ENCODE measurements at regions not wholly inside any gene's neighbourhood (a gene's known extent, or its start where the extent isn't known, plus 50 kb on each side); places are given as distances from the start of the nearest gene placed in this dataset.

GRCh38 chr17:52710363-52710901, 551.9 kb upstream of the CA10 start:
- DNase-seq (ENCODE audit: low read depth) = no peak
- no peak overlapping the region for H3K4me3 ChIP-seq (ENCODE audit: control insufficient read depth, low read depth, low read length)

DNA sequence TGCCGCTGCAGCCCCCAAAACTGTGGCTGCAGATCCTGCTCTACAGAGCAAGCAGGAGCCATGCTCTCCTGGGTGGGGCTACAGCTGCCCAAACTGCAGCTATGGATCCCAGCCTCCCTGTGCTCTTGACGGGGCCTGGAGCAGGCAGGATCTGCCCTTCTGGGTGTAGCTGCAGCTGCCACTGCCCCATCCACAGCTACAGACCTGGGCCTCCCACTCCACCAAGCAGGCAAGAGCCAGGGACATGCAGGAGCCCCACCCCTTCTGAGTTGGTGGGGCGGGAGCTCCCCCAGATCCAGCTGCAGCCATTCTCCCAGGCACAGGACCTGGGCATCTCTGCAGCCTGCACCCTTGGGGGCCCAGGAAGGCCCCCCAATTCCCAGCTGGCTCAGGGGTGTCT, 551.2 kb upstream of the CA10 start:
- no peak for DNase-seq (ENCODE audit: low read depth)
- H3K4me3 ChIP-seq (ENCODE audit: control insufficient read depth, low read depth, low read length) = no peak overlapping the region
- no peak for TF ChIP-seq CTCF (IDR thresholded peaks at IDR 0.05; ENCODE audit: control insufficient read depth, insufficient read depth, low read depth, low read length, missing control alignments)

More at GRCh38 chr17:52710363-52710901, 551.9 kb upstream of the CA10 start:
- no peak for TF ChIP-seq CTCF (IDR thresholded peaks at IDR 0.05; ENCODE audit: control insufficient read depth, insufficient read depth, low read depth, low read length, missing control alignments)

GRCh38 chr17:52696362-52696761, 537.8 kb upstream of the CA10 start:
- no peak for TF ChIP-seq CTCF (IDR thresholded peaks at IDR 0.05; ENCODE audit: control insufficient read depth, insufficient read depth, low read depth, low read length, missing control alignments)
- no peak overlapping the region for H3K4me3 ChIP-seq (ENCODE audit: control insufficient read depth, low read depth, low read length)
- DNase-seq (ENCODE audit: low read depth) = no peak

DNA sequence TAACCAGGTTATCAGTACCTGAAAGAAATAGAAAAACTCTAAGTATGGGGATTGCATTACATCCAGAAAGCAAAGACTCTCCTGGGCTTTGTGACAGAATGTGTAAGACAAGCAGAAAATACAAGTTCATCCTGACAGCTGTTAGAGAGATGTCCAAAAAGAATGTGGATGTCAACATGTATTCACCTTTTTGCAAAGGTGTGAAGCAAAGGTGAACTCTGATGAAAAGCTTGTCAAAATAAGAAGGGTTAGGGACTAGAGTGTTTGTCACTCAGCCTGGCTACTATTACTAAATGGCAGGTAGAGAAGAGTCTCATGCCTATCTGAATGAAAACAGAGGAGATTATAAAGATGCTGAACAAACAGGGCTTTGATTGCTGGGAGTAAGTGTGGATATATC, 527.6 kb upstream of the CA10 start:
- no peak for TF ChIP-seq CTCF (IDR thresholded peaks at IDR 0.05; ENCODE audit: control insufficient read depth, insufficient read depth, low read depth, low read length, missing control alignments)
- no peak overlapping the region for H3K4me3 ChIP-seq (ENCODE audit: control insufficient read depth, low read depth, low read length)
- no peak for DNase-seq (ENCODE audit: low read depth)

GRCh38 chr17:52681480-52681879, 523.0 kb upstream of the CA10 start:
- no peak overlapping the region for H3K4me3 ChIP-seq (ENCODE audit: control insufficient read depth, low read depth, low read length)
- no peak for TF ChIP-seq CTCF (IDR thresholded peaks at IDR 0.05; ENCODE audit: control insufficient read depth, insufficient read depth, low read depth, low read length, missing control alignments)
- DNase-seq (ENCODE audit: low read depth) = no peak

GRCh38 chr17:52678211-52678610, 519.7 kb upstream of the CA10 start:
- no peak overlapping the region for H3K4me3 ChIP-seq (ENCODE audit: control insufficient read depth, low read depth, low read length)
- no peak for DNase-seq (ENCODE audit: low read depth)
- TF ChIP-seq CTCF (IDR thresholded peaks at IDR 0.05; ENCODE audit: control insufficient read depth, insufficient read depth, low read depth, low read length, missing control alignments) = no peak

- no peak for TF ChIP-seq CTCF (IDR thresholded peaks at IDR 0.05; ENCODE audit: control insufficient read depth, insufficient read depth, low read depth, low read length, missing control alignments)
- DNase-seq (ENCODE audit: low read depth) = no peak
- H3K4me3 ChIP-seq (ENCODE audit: control insufficient read depth, low read depth, low read length) = no peak overlapping the region
These were observed 516.2 kb upstream of the CA10 start for GRCh38 chr17:52674686-52675085.

All from AG09309 (cell line).